Fibroblast of mammary gland (primary cell): ENCODE measurements at regions not wholly inside any gene's neighbourhood (a gene's known extent, or its start where the extent isn't known, plus 50 kb on each side); places are given as distances from the start of the nearest gene placed in this dataset.

Experiments
- DNase-seq: peaks from one replicate; pipeline ENCODE4 v3.0.0-alpha.2; 2010; ENCODE audit warnings: low read depth
- H3K4me3 ChIP-seq: 2 replicates; pipeline ENCODE4 v1.5.1; 2011; ENCODE audit warnings: low read depth, mild to moderate bottlenecking, low read length, moderate library complexity; ENCODE audit not compliant: control insufficient read depth
- TF ChIP-seq, protein P1 (sequence below): conservative IDR thresholded peaks from 2 replicates; pipeline ENCODE4 v1.5.1; 2011; ENCODE audit warnings: low read depth, low read length, inconsistent platforms; ENCODE audit not compliant: control insufficient read depth, insufficient read depth

DNA sequence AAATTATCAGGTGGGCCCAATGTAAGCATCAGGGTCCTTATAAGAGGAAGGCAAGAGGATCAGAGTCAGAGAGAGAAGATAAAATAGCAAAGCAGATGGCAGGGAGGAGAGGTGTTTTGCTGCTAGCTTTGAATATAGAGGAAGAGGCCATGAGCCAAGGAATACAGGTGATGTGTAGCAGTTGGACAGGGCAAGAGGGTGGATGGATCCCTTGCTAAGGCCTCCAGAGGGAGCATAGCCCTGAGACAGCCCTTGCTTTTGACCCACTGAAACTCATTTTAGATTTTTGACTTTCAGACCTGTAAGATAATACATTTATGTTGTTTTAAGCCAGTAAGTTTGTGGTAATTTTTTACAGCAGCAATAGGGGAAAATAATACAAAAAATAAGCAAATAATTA lies 116.6 kb upstream of the PARD3B start:
- TF ChIP-seq, protein P1, sequence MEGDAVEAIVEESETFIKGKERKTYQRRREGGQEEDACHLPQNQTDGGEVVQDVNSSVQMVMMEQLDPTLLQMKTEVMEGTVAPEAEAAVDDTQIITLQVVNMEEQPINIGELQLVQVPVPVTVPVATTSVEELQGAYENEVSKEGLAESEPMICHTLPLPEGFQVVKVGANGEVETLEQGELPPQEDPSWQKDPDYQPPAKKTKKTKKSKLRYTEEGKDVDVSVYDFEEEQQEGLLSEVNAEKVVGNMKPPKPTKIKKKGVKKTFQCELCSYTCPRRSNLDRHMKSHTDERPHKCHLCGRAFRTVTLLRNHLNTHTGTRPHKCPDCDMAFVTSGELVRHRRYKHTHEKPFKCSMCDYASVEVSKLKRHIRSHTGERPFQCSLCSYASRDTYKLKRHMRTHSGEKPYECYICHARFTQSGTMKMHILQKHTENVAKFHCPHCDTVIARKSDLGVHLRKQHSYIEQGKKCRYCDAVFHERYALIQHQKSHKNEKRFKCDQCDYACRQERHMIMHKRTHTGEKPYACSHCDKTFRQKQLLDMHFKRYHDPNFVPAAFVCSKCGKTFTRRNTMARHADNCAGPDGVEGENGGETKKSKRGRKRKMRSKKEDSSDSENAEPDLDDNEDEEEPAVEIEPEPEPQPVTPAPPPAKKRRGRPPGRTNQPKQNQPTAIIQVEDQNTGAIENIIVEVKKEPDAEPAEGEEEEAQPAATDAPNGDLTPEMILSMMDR = no peak
- DNase-seq = no peak
- no peak overlapping the region for H3K4me3 ChIP-seq

DNA sequence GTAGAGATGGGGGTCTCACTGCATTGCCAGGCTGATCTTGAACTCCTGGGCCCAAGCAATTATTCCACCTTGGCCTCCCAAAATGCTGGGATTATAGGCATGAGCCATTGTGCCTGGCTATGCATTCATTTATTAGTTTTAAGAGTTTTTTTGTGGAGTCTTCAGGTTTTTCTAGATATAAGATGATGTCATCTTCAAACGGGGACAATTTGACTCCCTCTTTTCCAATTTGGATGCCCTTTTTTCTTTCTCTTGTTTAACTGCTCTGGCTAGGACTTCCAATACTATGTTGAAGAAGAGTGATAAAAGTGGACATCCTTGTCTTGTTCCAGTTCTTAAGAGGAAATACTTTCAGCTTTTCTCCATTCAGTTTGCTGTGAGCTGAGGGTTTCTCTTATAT lies 113.7 kb upstream of the PARD3B start:
- no peak for DNase-seq

DNA sequence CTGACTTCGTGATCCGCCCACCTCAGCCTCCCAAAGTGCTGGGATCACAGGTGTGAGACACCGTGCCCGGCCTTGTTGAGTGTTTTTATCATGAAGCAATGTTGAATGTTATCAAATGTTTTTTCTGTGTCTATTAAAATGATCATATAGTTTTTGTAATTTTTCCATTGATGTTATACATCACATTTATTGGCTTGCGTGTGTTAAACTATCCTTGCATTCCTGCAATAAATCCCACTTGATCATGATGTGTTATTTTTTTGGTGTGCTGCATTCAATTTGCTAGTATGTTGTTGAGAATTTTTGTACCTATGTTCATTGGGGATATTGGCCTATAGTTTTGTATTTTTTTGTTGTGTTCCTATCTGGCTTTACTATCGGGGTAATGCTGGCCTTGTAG lies 113.1 kb upstream of the PARD3B start:
- DNase-seq = no peak
- H3K4me3 ChIP-seq = no peak overlapping the region
- TF ChIP-seq, protein P1 = no peak

More for the DNA sequence above, 113.7 kb upstream of the PARD3B start:
- H3K4me3 ChIP-seq = no peak overlapping the region
- TF ChIP-seq, protein P1 = no peak

DNA sequence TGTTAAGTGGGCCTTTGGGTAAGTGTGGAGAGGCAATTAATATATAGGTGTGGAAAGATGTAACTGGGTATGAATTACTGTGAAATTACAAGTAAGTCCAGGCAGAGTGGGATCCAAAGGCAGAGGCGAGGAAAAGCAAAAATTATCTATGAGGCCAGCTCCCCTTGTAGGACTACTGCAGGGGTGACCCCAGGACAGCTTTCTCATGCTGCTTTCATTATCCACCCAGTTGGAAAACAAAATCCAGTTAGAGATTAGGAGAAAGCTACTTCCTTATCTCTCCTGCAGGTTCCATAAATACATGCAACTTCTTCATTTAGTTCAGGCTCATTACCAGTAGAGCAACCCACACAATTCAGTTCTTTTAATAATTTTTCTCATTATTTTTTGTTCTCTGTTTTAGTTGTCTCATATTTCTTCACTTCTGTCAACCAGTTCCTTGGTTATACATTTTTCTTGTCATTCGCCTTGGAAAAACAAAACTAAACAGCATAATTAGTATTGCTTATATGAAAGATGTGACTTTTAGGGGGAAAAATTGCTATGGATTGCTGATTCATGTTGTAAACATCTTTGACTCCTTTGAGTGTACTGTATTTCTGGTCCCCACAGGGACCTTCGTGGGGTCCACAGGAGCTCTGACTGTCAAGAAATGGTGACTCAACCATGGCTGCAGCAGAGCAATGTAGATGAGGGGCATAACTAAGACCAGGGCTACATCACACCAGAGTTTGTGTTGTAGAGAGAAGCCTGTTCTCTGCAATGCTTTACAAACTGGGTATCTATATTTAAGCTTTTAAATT lies 110.4 kb upstream of the PARD3B start:
- TF ChIP-seq, protein P1 = no peak
- DNase-seq = peak; percentile 41
- H3K4me3 ChIP-seq = no peak overlapping the region

DNA sequence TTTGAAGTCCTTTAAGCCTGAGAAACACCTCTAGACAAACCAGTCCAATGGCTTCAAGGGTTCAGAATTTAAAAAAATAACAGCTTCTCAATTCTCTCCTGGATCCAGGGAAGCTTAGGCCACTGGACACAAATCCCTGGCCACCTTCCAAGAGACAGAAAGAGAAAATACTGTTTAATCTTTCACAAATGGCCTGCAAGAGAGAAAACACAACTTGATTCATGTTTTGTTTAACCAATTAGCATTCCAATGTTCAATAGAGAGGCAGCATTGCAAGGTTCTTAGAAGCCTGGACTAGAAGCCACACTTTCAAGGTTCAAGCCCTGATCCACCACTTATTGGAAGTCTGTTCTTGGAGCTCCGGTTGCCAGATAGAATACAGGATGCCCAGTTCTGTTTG lies 109.0 kb upstream of the PARD3B start:
- no peak overlapping the region for H3K4me3 ChIP-seq
- no peak for DNase-seq
- TF ChIP-seq, protein P1 = no peak

DNA sequence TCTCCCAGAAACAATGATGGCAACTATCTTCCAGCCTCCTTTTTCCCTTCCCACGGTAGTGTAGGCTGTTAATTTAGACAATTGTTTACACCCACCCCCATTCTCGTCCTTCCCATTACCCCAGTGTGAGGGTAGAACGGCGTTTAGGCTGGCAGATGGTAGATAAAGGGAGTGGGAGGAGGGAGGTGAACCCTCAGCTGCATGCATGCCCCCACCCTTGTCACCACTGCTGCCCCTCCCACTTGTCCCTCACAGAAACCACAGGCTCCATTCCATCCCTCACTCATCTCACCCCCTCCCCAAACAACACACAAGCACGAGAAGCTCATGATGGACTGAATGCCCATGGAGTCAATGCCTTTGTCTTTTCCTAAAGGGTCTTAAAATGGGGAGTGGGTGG lies 107.9 kb upstream of the PARD3B start:
- no peak overlapping the region for H3K4me3 ChIP-seq
- DNase-seq = no peak
- TF ChIP-seq, protein P1 = no peak
